ENCODE measurements at regions not wholly inside any gene's neighbourhood (a gene's known extent, or its start where the extent isn't known, plus 50 kb on each side); places are given as distances from the start of the nearest gene placed in this dataset.

DNA sequence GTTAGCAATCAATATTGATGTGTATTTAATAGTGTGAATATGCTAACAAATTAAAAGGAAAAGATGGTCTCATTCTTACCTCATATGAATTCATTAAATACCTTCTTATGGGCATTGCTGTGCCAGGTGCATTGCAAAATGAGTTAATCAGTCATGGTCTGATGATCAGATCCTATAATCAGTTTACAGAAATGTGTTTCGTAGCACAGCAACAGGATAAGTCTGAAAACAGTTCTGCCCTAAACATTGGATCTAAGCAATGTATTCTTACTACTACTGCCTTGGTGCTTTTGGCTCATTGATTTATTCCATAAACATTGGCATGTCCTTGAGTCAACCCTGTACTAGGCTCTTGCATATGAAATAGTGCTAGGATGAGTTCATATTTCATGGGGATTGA is 417.0 kb upstream of the JAG1 start:
- DNase-seq (ENCODE audit: low read depth) = no peak
- TF ChIP-seq, protein P1, sequence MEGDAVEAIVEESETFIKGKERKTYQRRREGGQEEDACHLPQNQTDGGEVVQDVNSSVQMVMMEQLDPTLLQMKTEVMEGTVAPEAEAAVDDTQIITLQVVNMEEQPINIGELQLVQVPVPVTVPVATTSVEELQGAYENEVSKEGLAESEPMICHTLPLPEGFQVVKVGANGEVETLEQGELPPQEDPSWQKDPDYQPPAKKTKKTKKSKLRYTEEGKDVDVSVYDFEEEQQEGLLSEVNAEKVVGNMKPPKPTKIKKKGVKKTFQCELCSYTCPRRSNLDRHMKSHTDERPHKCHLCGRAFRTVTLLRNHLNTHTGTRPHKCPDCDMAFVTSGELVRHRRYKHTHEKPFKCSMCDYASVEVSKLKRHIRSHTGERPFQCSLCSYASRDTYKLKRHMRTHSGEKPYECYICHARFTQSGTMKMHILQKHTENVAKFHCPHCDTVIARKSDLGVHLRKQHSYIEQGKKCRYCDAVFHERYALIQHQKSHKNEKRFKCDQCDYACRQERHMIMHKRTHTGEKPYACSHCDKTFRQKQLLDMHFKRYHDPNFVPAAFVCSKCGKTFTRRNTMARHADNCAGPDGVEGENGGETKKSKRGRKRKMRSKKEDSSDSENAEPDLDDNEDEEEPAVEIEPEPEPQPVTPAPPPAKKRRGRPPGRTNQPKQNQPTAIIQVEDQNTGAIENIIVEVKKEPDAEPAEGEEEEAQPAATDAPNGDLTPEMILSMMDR (IDR thresholded peaks at IDR 0.05; ENCODE audit: low read length, missing control alignments) = no peak
- H3K4me3 ChIP-seq (replicated peaks; ENCODE audit: low read depth, low read length) = no peak overlapping the region

- TF ChIP-seq, protein P1 (IDR thresholded peaks at IDR 0.05; ENCODE audit: low read length, missing control alignments) = no peak
- no peak overlapping the region for H3K4me3 ChIP-seq (replicated peaks; ENCODE audit: low read depth, low read length)
- DNase-seq (ENCODE audit: low read depth) = peak; percentile 8
Measured at GRCh38 chr20:11091511-11091910, 417.7 kb upstream of the JAG1 start.

DNA sequence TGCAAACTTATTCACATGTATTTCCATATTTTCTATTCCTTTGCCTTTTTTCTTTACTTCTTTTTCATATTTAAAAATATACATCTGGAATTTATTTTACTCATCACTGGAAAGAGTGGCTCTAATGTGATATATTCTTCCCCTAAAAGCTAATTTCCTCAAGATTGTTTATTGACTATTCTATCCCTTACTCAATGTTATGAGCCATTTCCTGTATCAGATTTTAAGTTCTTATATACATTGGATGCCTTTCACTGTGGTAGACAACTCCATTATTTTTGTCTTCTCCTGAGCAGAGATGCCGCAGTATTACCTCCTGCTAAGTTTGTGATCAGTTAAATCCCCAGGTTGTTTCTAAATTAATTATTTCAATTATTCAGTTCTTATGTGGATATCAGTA is 418.4 kb upstream of the JAG1 start:
- TF ChIP-seq, protein P1 (IDR thresholded peaks at IDR 0.05; ENCODE audit: low read length, missing control alignments) = no peak

GRCh38 chr20:11094196-11094595 is 420.4 kb upstream of the JAG1 start:
- no peak overlapping the region for H3K4me3 ChIP-seq (replicated peaks; ENCODE audit: low read depth, low read length)
- DNase-seq (ENCODE audit: low read depth) = no peak
- TF ChIP-seq, protein P1 (IDR thresholded peaks at IDR 0.05; ENCODE audit: low read length, missing control alignments) = no peak

More for the DNA sequence above, 418.4 kb upstream of the JAG1 start:
- H3K4me3 ChIP-seq (replicated peaks; ENCODE audit: low read depth, low read length) = no peak overlapping the region
- no peak for DNase-seq (ENCODE audit: low read depth)

- TF ChIP-seq, protein P1 (IDR thresholded peaks at IDR 0.05; ENCODE audit: low read length, missing control alignments) = no peak
- no peak for DNase-seq (ENCODE audit: low read depth)
- H3K4me3 ChIP-seq (replicated peaks; ENCODE audit: low read depth, low read length) = no peak overlapping the region
Measured at GRCh38 chr20:11094711-11095110, 420.9 kb upstream of the JAG1 start.

DNA sequence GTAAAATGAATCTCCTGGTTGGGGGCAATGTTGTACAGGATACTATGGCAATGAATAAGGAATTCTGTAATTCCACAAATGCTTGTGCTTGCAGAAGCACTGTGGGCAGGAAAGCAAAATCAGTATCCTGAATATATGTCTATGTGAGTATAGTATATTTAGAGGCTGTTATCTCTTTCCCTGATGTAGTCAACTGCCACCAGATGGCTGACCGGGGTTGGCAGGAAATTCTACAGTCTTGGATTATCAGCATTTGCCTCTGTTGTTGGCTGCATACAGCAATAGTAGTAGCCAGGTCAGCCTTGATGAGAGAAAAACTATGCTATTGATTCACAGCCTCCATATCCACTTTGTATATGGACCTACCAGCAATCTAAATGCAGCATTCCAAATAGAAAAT is 425.1 kb upstream of the JAG1 start:
- DNase-seq (ENCODE audit: low read depth) = no peak
- TF ChIP-seq, protein P1 (IDR thresholded peaks at IDR 0.05; ENCODE audit: low read length, missing control alignments) = peak; percentile 16
- H3K4me3 ChIP-seq (replicated peaks; ENCODE audit: low read depth, low read length) = no peak overlapping the region

DNA sequence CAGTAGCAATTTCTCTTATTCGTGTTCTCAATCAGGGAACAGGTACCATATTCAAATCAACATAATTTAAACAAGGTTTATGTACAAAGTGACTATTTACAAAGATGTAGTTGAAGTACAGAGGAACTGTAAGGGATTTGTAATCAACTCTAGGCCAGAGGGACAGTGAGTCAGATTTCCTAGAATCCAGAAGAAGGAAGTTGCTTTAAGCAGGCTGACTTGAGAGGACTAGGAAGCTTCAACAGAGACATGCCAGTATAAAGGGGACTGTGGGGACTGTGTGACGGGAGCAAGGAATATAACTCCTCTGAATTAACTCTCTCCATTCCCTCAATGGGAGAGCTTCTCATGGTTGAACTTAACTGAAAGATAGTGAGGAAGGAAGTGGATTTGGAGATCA is 427.4 kb upstream of the JAG1 start:
- DNase-seq (ENCODE audit: low read depth) = peak; percentile 60
- TF ChIP-seq, protein P1 (IDR thresholded peaks at IDR 0.05; ENCODE audit: low read length, missing control alignments) = no peak
- no peak overlapping the region for H3K4me3 ChIP-seq (replicated peaks; ENCODE audit: low read depth, low read length)

Measured in fibroblast of pulmonary artery (primary cell).